ENCODE measurements at regions not wholly inside any gene's neighbourhood (a gene's known extent, or its start where the extent isn't known, plus 50 kb on each side); places are given as distances from the start of the nearest gene placed in this dataset.

DNA sequence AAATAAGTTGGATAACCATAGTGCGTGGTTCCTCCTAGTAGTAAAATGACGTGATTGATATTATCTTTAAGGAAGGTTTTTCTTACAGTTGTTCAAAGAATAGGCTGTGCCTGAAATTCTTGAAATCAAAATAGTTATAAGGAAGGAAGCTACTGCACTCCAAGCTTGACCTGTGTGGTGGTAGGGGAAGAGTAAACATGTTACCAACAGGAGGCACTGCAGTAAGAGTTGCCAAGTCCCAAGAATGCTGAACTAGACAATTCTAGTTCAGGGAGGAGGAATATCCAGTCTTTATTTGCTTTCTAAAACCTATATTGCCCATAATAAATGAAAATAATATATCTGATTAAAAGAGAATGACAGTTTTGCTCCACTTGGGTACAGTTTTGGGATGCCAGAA, 764.5 kb downstream of the TMTC2 start:
- TF ChIP-seq POLR2AphosphoS5 (IDR thresholded peaks at IDR 0.05; ENCODE audit: borderline replicate concordance, low read depth, low read length), result no peak
- no peak for TF ChIP-seq EZH2 (IDR thresholded peaks at IDR 0.05)
